ENCODE measurements at regions not wholly inside any gene's neighbourhood (a gene's known extent, or its start where the extent isn't known, plus 50 kb on each side); places are given as distances from the start of the nearest gene placed in this dataset.

GRCh38 chr14:97546491-97547230 is 749.5 kb downstream of the VRK1 start:
- no peak for DNase-seq (ENCODE audit: low read depth)

GRCh38 chr14:97550463-97550862 is 753.3 kb downstream of the VRK1 start:
- no peak for DNase-seq (ENCODE audit: low read depth)

- no peak for DNase-seq (ENCODE audit: low read depth)
These were observed 757.4 kb downstream of the VRK1 start for GRCh38 chr14:97554597-97554996.

- DNase-seq (ENCODE audit: low read depth): no peak
These were observed 767.2 kb downstream of the VRK1 start for GRCh38 chr14:97564334-97564733.

GRCh38 chr14:97571201-97571600 is 774.0 kb downstream of the VRK1 start:
- no peak for DNase-seq (ENCODE audit: low read depth)

GRCh38 chr14:97571866-97572555 is 774.8 kb downstream of the VRK1 start:
- DNase-seq (ENCODE audit: low read depth): no peak

GRCh38 chr14:97572583-97573458 is 775.6 kb downstream of the VRK1 start:
- DNase-seq (ENCODE audit: low read depth): no peak

- DNase-seq (ENCODE audit: low read depth): no peak
These were observed 778.5 kb downstream of the VRK1 start for GRCh38 chr14:97575677-97576076.

- DNase-seq (ENCODE audit: low read depth): no peak
These were observed 781.9 kb downstream of the VRK1 start for GRCh38 chr14:97578982-97579548.

GRCh38 chr14:97581016-97581415 is 783.8 kb downstream of the VRK1 start:
- no peak for DNase-seq (ENCODE audit: low read depth)

- DNase-seq (ENCODE audit: low read depth): no peak
These were observed 784.8 kb downstream of the VRK1 start for GRCh38 chr14:97582022-97582421.

- DNase-seq (ENCODE audit: low read depth): no peak
These were observed 787.3 kb downstream of the VRK1 start for GRCh38 chr14:97584528-97584927.

- no peak for DNase-seq (ENCODE audit: low read depth)
These were observed 795.3 kb downstream of the VRK1 start for GRCh38 chr14:97592341-97592980.

- no peak for DNase-seq (ENCODE audit: low read depth)
These were observed 797.1 kb downstream of the VRK1 start for GRCh38 chr14:97594306-97594705.

GRCh38 chr14:97602438-97603117 is 805.4 kb downstream of the VRK1 start:
- DNase-seq (ENCODE audit: low read depth): no peak

- DNase-seq (ENCODE audit: low read depth): no peak
These were observed 806.0 kb downstream of the VRK1 start for GRCh38 chr14:97603201-97603600.

- DNase-seq (ENCODE audit: low read depth): no peak
These were observed 807.5 kb downstream of the VRK1 start for GRCh38 chr14:97604731-97605130.

GRCh38 chr14:97618401-97618800 is 821.2 kb downstream of the VRK1 start:
- no peak for DNase-seq (ENCODE audit: low read depth)

GRCh38 chr14:97618917-97619690 is 821.9 kb downstream of the VRK1 start:
- no peak for DNase-seq (ENCODE audit: low read depth)

- no peak for DNase-seq (ENCODE audit: low read depth)
These were observed 822.9 kb downstream of the VRK1 start for GRCh38 chr14:97620066-97620465.

All from myocyte (in vitro differentiated cells).